ENCODE measurements at regions not wholly inside any gene's neighbourhood (a gene's known extent, or its start where the extent isn't known, plus 50 kb on each side); places are given as distances from the start of the nearest gene placed in this dataset.

- no peak for TF ChIP-seq POLR2A (IDR thresholded peaks at IDR 0.05; ENCODE audit: low read depth, low read length)
- no peak for TF ChIP-seq POLR2AphosphoS5 (IDR thresholded peaks at IDR 0.05; ENCODE audit: low read depth, low read length)
- no peak for TF ChIP-seq TAF1 (IDR thresholded peaks at IDR 0.05; ENCODE audit: low read depth, low read length)
- TF ChIP-seq POU2F2 (IDR thresholded peaks at IDR 0.05; ENCODE audit: low read depth, low read length), result no peak
- TF ChIP-seq SPI1 (IDR thresholded peaks at IDR 0.05; ENCODE audit: low read depth, low read length), result no peak
- TF ChIP-seq PAX5 (IDR thresholded peaks at IDR 0.05; ENCODE audit: insufficient read depth, low read length, severe bottlenecking), result no peak
Measured at GRCh38 chr11:110772863-110773262, 60.6 kb upstream of the ARHGAP20 start.

All from GM12891 (cell line).